Activated CD8-positive, alpha-beta memory T cell treated with anti-CD3 and anti-CD28 coated beads, Interleukin-2, amount 50 U/mL, for 24 hours (primary cell): ENCODE measurements at regions not wholly inside any gene's neighbourhood (a gene's known extent, or its start where the extent isn't known, plus 50 kb on each side); places are given as distances from the start of the nearest gene placed in this dataset.

ENCODE experiments used
- DNase-seq: peaks from one replicate; pipeline ENCODE4 v3.0.0-alpha.2; 2020; ENCODE audit errors: extremely low read depth

DNA sequence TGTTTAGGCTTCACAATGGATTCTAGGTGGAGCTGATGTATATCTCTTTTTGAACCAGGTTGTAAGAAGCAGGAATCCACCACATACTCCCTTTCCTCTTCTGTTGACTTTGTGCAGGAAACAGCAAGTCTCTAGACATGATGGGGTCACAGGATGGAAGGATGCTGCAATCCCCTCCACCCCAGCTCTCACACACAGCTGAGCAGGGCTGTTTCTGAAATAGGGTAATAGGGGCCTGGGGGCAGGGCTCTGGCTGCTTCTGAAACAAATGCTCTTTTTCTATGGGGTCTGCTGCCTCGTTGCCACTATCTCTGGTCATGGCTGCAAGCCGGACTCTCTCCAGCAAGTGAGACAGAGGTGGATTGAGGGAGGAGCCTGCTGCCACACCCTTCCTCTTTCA lies 148.9 kb downstream of the SOX11 start:
- no peak for DNase-seq

DNA sequence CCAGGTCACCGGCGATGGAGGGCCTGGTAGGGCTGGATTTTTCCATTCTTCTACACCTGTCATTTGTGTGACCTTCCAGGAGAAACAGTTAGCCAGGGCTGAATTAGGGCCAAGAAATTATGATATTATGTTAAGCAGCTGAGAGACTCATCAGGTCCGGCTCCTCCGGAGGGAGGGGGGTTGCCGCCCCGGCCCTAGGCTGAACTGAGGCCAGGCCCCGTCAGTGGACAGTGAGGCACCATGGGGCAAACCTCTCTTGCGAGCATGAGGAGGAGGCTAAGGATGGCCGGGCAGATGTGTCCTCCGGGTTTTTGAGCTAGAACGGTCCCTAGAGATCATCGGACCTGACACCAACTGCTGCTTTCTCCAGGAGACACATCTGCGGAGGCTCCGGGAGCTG lies 150.1 kb downstream of the SOX11 start:
- no peak for DNase-seq

DNA sequence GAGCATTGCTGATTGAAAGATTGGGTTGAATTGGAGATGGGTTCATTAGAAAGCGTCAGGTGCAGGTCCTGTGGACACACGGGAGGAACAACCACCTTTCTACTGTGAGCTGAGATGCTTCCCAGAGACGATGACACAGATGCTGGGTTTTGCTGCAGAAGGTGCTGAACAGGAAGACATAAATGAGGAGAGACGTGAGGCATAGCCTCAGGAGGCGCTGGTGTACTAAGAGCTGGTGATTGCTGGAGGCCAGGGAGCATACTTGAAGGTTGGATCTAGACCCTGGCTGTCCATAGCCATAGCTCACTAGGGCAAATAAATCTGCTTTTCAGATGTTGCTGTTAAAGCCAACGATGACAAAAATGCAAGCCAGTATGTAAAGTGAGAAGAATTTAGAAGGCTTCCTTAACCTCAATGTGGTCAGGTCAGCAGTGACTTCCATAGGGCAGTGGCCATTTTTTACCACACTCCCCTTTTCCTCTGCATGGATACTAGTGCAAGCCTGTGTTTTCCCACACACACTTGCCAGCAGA lies 153.7 kb downstream of the SOX11 start:
- no peak for DNase-seq

DNA sequence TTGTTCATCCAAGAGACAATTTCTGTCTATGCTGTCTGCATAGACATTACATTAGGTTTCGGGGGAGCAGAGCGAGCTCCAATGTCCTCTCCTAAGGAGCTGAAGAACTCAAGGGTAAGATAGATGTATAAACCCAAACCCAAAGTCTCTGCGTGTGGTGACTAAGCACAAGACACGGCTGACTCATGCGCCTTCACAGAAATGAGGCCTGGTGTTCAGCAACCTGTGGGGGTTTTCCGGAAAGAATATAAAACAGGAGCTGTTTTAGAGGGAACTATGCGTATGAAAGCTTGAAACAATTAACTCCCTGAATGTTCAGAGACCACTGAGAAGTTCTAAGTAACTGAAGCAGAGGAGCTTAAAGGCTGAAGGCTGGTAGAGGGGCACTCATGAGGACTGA lies 154.7 kb downstream of the SOX11 start:
- no peak for DNase-seq

DNA sequence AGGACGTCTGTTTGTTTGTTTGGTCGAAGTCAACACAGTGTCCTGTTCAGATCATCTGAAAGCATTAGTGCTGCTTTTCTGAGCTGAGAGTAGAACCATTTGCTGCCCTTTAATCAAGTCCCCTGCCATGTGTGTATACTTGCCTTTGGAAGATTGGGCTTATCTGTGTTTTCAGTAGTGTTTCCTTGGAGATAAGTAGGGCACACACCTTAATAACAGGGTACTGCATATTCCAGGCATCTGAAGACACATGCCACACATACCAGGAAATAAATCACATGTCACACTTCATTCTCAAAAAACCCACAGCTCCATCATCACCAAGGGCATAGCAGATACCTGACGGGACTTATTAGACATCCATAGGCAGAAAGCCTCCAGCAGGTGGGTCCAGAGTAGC lies 157.4 kb downstream of the SOX11 start:
- no peak for DNase-seq

DNA sequence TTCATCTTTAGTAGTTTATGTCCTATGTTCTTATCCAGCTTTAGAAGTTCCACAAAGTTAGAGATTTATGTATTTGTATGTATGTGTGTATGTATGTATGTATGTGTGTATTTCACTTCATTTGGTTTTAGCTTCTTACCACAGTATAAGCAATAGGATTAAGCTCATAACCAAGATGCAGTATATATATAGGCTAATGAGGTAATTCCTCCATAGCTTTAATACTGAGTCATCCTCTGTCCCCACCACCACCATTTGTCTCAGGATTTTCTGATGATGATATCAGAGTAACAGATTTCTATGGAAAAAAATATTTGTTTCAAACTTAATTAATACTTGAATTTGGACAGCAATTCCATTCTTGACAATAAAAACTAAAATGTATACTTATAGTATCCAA lies 159.2 kb downstream of the SOX11 start:
- DNase-seq, result no peak

DNA sequence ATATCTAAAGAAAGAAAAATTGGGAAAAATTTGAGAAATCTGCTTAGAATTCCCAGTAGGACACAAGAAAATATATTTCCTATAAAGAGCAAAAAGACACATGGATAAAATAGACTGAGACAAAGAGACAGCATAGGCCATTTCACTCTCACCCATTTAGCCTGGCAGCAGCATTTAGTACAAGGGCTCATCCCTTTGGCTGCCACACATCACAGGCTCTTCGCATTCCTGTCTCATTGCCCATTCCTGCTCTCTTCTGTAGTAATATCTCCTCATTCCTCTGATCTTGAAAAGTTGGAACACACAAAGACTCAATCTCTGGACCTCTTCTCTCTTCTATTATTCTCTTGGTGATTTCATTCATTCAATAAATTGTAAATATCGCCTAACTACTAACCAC lies 162.6 kb downstream of the SOX11 start:
- DNase-seq, result no peak

DNA sequence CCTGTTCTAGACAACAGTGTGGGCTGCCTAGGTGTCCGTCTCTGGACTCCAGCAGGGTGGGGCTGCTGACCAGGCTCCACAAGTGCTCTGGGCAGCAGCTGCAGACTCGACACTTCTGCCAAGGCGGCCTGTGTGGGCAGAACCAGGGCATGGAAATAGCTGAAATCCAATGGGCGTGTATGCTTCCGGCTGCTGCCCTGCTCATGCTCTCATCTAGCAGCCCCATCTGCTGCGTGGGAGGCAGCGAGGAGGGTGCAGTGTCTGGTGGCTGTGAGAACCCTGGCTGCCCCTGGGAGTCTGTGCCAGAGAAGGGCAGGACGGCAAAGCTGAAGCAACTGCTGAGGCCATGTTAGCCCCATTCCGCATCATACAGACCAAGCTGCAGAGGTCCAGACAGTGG lies 174.9 kb downstream of the SOX11 start:
- DNase-seq, result no peak

DNA sequence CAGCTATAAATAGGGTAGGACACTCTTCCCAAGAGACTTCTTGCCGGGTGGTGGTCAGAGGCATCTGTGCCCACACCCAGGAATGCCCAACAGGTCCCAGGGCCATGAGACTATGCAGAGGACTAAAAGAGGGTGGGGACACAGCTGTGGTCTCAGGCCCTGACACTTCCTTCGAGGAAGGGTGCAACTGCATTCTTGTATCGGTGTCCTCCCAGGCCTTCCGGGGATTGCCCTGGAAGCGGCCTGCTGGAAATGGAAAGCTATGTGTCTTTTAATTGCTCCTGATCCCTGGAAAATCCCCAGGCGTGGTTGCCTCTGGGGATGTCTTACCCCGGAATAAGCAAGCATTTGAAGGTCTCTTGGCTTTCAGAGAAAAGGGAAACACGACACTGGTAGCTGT lies 176.7 kb downstream of the SOX11 start:
- no peak for DNase-seq

DNA sequence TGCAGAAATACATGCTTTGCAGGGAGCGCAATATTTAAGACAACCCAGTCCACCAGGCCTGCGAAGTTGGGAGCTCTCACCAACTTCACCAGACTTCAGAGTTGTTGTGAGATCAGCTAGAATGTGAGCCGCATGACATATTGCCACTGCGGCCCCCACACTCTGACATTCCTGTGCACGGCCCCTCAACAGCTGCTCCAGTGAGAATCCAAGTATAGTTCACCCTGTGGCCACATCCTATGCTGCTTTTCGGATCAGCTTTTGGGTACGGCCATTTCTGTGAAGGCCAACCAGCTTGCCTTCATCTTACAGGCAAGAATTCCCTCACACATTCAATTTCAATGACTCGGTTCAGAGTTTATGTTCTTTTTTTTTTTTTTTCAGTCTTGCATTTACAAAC lies 177.8 kb downstream of the SOX11 start:
- no peak for DNase-seq

DNA sequence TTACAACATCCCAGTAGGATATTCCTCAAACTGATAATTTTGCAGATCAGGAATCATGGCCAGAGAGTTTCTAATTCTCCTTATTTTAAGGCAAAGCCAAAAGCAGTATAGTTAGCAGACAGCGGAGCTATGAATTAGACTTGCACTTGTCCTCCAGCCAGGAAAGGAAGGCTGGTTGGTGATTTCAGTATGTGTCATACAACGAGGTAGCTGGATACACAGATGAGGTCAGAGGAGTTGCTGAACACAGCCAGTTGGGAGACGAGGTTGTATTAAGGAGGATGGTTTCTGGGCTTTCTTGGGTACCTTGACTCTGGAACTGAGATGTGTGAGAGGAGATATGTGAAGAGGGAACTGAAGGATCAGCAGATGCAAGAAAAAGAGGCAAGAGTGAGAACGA lies 185.2 kb downstream of the SOX11 start:
- no peak for DNase-seq

DNA sequence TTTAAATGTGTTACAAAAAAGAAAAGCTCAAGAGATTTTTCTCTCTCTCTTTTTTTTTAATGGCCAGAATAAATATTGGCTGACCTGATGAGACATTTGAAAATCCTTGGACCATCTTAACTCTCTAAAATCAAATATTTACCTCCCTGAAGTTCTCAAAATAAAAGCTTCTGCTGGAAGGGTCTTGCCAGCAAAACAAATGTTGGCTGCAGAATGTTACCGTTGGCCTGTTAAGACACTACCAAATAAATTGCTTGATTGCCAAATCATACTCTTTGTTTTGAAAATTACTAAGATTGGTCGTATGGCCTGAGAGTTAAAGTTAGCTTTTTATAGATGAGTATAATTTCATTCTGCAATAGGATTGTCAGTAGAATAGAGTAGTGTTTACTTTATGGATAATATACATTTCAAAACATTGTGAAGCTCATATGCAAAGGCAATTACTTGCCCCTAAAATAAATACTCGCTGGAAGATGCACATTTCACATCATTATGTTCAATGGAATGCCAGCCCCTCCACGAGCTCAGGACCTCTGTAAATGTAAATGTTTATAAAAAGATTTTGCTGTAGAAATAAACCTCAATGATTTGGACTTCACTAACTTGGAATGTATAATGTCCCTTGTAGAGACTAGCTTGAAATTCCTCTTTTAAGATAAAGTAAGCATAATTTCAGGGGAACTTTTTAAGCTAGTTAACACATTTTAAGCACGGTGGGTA lies 193.4 kb downstream of the SOX11 start:
- no peak for DNase-seq

DNA sequence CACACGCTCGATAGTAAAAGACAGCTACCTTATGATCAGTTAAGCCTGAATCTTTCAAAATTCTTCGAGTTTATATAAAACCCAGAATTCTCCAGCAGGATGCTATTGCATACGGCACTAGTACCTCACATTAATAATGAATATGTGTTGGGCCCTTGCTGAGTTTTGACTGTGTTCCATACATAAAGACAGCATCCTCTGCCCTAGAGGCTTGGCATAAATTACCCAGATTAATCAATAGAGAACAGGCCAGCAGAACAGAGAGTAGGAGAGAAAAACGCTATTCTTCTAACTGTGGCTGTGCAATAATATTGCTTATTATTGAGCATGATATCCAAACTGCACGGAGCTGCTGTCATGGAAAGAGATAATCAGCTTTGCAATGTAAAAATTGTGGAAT lies 194.3 kb downstream of the SOX11 start:
- no peak for DNase-seq

DNA sequence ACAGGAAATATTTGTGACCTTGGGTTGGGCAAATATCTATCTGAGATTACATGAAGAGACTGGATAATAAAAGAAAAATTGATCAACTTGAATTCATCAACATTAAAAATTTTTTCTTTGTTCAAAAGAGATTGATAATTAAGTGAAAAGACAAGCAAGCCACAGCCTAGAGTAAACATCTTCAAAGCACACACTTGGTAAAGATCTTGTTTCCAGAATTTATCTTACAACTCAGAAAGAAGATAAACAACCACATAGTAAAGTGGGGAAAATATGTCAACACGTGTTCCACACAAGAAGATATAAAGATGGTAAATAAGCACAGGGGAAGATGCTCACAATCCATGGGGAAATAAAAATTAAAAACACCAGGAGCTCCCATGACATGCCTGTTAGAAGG lies 195.9 kb downstream of the SOX11 start:
- no peak for DNase-seq

DNA sequence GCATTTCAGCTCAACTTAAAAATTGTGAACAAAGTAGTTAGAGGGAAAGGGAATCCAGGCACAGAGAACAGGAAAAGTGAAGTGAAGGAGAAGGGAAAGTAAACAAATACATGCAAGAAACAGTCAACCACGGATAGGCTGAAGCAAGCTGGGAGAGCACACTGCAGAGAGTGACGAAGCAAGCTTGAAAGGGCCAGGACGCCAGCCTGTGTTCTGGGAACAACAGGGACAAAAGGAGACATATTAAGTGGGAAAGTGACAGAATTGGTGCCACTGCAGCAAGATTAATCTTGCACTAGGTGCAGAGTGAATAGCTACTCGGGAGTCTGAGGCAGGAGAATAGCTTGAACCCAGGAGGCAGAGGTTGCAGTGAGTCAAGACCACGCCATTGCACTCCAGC lies 197.3 kb downstream of the SOX11 start:
- no peak for DNase-seq

DNA sequence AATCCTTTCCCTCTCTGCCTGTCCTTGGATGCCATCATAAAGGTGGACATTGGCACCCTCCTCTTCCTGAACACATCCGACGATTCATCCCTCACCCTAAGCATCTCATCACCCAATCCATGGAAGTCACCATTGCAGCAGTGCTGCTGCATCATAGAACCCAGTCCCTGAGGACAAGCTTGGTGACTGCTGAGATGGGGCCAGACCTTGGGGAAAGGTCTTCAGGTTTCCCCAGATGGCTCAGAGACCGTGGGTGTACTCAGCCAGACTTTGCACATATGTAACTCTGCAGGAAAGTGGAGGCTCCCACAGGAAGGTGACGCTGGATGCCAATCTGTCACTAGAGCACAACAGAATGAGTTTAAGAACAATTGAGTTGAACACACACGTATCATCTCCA lies 202.2 kb downstream of the SOX11 start:
- DNase-seq, result no peak

DNA sequence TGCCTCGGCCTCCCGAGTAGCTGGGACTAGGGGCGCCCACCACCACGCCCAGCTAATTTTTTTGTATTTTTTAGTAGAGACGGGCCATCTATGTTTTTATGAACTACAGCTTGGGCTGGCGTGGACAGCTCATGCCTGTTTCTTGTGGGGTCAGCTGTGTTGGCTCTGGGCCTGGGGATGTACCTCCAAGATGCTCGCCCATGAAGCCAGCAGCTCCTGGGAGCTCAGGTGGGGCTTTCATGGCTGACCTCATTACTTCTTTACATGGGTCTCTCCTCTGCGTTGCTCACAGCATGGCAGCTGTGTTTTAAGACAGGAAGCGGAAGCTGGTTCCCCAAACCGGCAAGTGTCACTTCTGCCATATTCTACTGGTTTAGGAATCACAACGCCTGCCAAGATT lies 203.1 kb downstream of the SOX11 start:
- DNase-seq, result no peak

DNA sequence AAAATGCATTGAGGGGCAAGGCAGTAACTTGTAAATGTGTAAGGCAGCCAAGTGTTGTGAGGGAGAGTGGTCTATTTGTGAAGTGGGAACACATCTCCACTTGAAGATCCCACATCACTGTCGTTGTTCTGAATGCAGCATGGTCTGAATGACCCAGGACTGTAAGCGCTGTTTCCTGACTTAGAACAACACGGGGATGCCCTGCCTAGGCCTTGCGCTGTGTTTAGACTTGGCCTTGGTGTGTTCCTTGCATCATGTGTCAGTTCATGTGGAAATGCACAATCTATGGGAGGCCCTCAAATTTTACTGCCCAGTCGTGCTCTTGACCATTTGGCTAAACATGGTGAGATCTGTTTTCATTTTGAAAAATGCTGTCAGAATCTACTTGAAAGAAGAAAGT lies 205.1 kb downstream of the SOX11 start:
- no peak for DNase-seq

DNA sequence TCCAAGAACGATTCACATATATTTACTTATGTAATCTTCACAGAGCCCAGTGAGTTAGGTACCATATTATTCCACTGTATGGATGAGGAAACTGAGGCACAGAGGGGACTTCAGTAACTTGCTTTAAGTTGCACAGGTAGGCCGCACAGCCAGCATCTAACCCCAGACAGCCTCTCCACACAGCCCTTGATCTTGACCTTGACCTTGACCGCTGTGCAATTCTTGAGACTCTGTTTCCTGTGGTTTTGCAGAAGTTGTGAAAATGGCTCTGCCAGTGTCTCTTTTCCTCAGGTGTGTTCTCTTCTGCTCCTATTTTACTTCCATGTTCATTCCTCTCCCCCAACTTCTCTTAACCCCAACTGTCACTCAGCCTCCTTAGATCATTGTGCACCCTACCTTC lies 206.5 kb downstream of the SOX11 start:
- no peak for DNase-seq

DNA sequence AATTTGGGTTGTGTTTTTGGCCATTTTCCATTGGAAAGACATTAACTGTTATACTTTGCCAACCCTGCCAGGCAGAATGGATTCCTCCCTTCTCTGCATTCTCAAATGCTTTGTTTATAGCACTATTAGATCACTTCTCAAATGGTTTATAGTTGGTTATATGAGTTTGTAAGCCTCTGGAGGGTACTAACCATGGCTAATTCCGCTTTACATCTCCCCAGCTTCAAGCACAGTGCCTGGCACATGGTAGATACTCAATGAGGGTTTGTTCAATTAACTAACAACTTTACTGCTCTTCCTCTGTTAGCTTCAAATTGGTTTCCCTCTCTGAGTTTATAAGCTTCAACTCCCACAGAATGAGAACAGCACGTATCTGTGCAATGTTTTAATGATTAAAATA lies 213.5 kb downstream of the SOX11 start:
- DNase-seq, result no peak

DNA sequence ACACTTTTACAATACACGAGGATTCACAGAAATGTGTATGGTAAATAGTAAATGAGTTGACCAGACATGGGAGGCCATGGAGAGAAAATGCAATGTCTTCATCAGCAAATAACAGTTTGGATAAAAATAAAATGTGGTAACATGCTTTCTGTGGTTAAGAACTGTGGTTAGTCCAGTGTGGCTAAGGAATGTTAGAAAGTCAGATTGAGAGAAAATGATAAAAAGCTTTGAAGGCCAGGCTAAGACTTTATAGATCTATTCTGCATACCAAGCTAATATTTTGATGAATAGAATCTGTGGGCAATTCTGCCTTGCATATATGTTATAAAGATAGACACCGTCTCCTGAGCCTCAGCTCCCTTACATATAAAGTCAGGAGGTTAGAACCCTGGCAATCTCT lies 215.9 kb downstream of the SOX11 start:
- DNase-seq, result no peak

DNA sequence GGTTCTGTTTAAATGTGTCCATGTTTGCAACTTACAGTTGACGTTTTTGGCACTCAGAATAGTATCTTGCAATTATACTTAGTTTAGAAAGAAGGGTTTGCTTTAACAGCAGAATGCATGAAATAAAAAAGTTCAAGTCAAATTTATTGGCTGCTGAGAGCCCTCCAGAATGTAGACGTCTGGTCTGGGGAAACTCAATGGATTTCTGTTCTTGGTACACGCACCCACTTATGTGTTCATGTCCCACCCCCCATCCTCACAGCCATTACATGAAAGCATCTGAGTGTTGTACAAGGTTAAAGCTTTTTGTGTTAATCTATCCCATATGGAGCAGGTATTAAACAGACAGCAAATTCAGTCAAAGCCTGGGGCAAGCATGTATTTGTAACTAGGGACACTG lies 219.5 kb downstream of the SOX11 start:
- no peak for DNase-seq

DNA sequence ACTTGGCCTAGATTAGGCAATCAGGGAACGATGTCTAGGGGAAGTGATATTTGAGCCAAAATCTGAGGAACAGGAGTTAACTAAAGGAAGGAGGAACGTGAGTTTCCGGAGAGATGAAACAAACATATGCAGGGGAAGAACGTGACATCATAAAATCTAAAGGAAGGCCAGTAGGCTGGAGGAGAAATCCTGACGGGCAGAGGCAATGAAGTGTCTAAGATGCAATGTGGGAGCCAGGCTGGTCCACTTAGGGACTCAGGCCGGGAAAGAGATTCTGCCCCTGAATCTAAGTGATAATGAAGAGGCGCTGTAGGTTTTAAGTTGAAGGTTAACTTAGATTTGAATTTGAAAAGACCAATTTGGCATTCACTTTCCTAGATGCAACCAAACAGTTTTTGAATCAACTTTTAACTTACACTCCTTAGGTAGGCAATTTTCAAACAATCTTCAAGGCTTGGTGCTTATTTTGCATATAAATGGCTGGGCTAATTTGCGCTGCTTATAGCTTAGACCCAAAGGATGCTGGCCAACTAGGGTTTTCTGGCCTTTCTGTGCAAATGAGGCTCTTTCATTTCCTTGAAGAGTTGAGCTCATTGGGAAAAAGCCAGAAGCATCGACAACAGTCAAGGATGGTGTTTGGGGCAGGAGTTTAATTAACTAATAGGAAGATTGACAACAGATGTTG lies 221.7 kb downstream of the SOX11 start:
- no peak for DNase-seq
